Retinal pigment epithelial cell (primary cell): ENCODE measurements at regions not wholly inside any gene's neighbourhood (a gene's known extent, or its start where the extent isn't known, plus 50 kb on each side); places are given as distances from the start of the nearest gene placed in this dataset.
"Not testable (repeated sequence)": the region's sequence is repeated elsewhere in the genome, so short reads cannot be mapped to it uniquely, and the experiment has no call there.

ENCODE experiments used
- DNase-seq: peaks from one replicate; pipeline ENCODE4 v3.0.0-alpha.2; 2010; ENCODE audit warnings: low read depth
- H3K4me3 ChIP-seq: 2 replicates; pipeline ENCODE4 v1.5.1; 2011; ENCODE audit warnings: mild to moderate bottlenecking, low read length, control low read depth, moderate library complexity
- TF ChIP-seq, protein P1 (sequence below): conservative IDR thresholded peaks from 2 replicates; pipeline ENCODE4 v1.5.1; 2011; ENCODE audit warnings: low read depth, low read length, control low read depth, inconsistent platforms

DNA sequence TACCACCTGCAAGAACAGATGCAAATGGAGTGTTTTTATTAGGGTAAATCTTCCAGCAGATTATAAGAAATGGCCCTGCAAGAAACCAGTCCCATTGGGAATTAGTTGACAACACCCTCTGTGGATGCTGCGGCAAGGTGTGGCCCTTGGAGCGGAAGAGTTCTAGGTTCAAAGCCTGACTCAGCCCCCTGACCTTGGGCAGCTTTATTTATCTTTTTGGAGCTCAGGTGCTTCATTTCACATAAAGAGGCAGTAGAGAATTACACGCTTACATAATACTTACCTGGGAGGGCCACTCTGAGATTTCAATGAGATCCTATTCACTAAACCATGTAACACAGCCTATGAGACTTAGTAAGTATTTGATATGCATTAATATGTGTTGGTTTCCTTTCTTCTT is 318.2 kb upstream of the SOX9 start:
- TF ChIP-seq, protein P1, sequence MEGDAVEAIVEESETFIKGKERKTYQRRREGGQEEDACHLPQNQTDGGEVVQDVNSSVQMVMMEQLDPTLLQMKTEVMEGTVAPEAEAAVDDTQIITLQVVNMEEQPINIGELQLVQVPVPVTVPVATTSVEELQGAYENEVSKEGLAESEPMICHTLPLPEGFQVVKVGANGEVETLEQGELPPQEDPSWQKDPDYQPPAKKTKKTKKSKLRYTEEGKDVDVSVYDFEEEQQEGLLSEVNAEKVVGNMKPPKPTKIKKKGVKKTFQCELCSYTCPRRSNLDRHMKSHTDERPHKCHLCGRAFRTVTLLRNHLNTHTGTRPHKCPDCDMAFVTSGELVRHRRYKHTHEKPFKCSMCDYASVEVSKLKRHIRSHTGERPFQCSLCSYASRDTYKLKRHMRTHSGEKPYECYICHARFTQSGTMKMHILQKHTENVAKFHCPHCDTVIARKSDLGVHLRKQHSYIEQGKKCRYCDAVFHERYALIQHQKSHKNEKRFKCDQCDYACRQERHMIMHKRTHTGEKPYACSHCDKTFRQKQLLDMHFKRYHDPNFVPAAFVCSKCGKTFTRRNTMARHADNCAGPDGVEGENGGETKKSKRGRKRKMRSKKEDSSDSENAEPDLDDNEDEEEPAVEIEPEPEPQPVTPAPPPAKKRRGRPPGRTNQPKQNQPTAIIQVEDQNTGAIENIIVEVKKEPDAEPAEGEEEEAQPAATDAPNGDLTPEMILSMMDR: no peak
- DNase-seq: no peak
- no peak overlapping the region for H3K4me3 ChIP-seq

DNA sequence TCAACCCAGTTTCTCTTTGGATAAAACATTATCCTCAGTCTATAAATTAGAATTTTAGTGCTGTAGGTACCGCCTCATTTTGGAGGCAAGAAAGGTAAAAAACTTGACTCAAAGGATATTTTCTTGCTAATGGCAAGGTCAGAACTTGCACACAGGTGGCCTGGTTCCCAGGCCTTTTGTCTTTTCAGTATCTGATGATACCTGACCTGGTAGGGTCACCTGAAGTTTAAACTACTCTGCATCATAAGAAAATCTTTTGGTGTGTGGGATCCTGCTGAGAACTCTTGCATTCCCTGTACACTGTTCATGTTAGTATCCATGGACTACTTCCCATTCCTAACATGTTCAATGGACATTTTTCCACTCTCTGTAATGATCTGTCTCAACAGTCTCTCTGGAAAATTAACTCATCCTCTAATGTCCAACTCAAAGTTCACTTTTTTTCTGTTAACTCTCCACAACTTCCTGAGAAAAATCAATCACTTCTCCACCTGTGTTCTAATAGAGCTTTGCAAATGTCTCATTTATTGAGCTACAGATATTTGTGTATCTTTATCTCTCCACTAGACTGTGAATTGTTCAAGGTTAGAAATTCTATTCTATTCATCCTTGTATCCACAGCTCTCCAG is 317.1 kb upstream of the SOX9 start:
- DNase-seq: no peak
- no peak overlapping the region for H3K4me3 ChIP-seq
- TF ChIP-seq, protein P1: no peak

DNA sequence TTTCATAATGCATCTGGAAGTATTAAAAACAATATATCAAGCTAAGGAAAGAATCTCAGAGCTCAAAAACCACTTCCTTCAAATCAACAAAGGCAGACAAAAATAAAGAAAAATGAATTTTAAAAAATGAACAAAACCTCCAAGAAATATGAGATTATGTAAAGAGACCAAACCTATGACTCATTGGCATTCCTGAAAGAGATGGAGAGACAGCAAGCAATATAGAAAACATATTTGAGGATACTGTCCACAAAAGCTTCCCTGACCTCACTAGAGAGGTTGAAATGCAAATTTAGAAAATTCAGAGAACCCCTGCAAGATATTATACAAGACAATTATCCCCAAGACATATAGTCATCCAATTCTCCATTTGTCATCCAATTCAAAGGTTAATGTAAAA is 311.3 kb upstream of the SOX9 start:
- TF ChIP-seq, protein P1: no peak
- no peak overlapping the region for H3K4me3 ChIP-seq
- no peak for DNase-seq

DNA sequence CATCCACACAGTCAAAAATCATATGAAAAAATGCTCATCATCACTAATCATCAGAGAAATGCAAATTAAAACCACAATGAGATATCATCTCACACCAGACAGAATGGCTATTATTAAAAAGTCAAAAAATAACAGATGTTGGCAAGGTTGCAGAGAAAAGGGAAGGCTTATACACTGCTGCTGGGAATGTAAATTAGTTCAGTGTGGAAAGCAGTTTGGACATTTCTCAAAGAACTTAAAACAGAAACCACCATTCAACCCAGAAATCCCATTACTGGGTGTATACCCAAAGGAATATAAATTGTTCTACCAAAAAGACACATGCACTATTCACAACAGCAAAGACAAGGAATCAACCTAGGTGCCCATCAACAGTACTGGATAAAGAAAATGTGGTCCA is 307.0 kb upstream of the SOX9 start:
- not testable (repeated sequence) for DNase-seq, H3K4me3 ChIP-seq

DNA sequence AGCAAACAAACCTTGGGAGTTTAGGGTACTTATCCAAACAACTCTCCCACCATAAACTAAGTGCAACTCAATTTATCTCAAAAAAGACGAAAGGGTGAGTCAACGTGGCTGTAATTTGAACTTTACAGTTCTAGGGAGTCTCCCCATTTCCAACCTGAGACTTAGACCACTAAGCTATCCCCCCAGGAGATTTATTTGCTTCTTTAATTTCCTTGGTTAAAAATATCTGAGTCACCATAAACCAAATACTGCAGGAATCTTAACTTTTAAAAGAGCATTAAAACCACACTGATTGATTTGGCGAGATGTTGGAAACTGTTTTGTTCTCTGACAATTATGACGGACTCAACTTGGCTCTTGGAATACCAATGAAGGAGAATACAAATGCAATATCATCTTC is 299.3 kb upstream of the SOX9 start:
- DNase-seq: no peak
- H3K4me3 ChIP-seq: no peak overlapping the region
- TF ChIP-seq, protein P1: no peak

DNA sequence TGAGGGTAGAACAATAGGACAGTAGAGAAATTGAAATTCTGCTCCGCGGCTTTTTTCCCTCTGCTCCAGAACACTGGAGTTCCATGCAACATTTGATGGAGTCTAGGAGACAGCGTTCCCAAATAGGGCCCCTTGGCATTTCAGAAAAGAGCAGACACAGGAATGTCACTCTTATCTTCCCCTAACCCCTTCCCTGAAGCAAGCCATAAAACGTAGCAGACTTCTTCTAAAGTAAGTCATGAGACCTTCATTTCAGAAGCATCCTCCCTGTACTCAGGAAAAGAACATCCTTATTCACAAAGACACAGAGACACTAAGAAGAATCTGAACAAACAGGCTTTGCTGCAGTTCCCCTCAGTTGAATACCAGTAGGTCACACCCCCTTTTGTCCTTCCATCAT is 296.1 kb upstream of the SOX9 start:
- TF ChIP-seq, protein P1: no peak
- DNase-seq: no peak
- H3K4me3 ChIP-seq: no peak overlapping the region

DNA sequence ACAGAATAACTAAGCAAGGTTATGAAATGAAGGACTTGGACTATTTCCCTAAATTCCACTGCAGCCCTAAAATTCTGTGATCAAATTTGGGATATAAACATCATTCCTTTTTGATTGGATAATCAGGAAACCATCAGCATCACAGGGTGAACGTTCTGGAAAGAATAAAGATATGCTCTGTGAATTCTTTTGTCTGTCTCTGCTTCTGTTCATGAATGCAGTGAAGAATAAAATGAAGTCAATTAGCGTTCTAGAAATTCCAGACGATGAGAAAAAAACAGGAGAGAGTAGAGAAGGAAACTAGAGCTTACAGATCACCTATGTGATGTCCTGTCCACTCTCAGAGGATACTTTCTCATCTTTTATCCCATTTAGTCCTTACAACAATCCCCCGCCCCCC is 295.1 kb upstream of the SOX9 start:
- no peak overlapping the region for H3K4me3 ChIP-seq
- TF ChIP-seq, protein P1: no peak
- DNase-seq: no peak

DNA sequence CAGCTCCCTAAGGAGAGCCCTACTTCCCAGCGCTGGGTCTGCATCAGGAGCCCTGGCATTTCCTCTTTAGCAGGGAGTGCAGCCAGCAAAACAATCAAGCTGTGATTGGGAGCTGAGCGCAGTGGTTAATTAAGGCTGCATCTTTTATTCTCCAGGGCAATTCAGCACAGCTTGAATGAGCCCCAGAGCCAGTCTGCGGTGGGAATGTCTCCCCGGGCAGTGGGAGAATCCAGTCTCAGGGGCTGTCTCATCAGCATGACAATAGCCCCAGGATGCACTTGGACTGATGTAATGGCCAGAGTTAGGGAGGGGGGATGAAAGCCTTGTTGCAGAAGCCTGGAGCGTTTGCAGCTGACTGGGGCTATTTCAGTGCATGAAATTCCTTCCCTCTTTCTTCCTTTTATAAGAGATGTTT is 292.6 kb upstream of the SOX9 start:
- no peak for DNase-seq
- H3K4me3 ChIP-seq: no peak overlapping the region
- TF ChIP-seq, protein P1: no peak
